ENCODE measurements at regions not wholly inside any gene's neighbourhood (a gene's known extent, or its start where the extent isn't known, plus 50 kb on each side); places are given as distances from the start of the nearest gene placed in this dataset.

- Histone ChIP-seq H3K4me2 (replicated peaks; ENCODE audit: extremely low read depth, low read length, poor library complexity, severe bottlenecking) (peak overlapping the region; percentile 42), H4K20me1 (ENCODE audit: insufficient read depth, low read length) (no peaks in the 10 kb centered on the region), H3K27ac (ENCODE audit: low read depth in 1 of 2, low read length in 2 of 2) (peak overlapping the region in 1 of 2 donors; percentile 26), H3K4me1 (ENCODE audit: control insufficient read depth in 1 of 2, insufficient read depth in 2 of 2, low read length in 2 of 2) (peaks cover 11 to 13% of the 10 kb centered on the region in 2 donors), H3K36me3 (replicated peaks in 1 of 2; ENCODE audit: control insufficient read depth in 1 of 2, insufficient read depth in 2 of 2, low read length in 2 of 2) (no peaks in the 10 kb centered on the region), H2AFZ (ENCODE audit: insufficient read depth, low read depth, low read length, poor library complexity, severe bottlenecking) (no peak overlapping the region), H3K79me2 (ENCODE audit: insufficient read depth, low read length) (no peaks in the 10 kb centered on the region), H3K9ac (ENCODE audit: insufficient read depth, low read length, poor library complexity, severe bottlenecking) (no peak overlapping the region), H3K4me3 (replicated peaks in 1 of 3; ENCODE audit: low read depth in 2 of 3, low read length in 3 of 3) (no peak overlapping the region), H3K9me3 (replicated peaks in 1 of 2; ENCODE audit: control insufficient read depth in 1 of 2, insufficient read depth in 1 of 2, low read length in 2 of 2) (peaks cover 3 to 7% of the 10 kb centered on the region in 2 donors), H3K27me3 (ENCODE audit: control insufficient read depth in 2 of 2, insufficient read depth in 2 of 2, low read length in 2 of 2) (no peaks in the 10 kb centered on the region)
- Mint-ChIP-seq H3K4me3 (peak overlapping the region in 1 of 2 donors; percentile 27), H3K36me3 (no peaks in the 10 kb centered on the region), H3K4me1 (peaks cover 16% of the 10 kb centered on the region), H3K9me3 (peaks cover 3 to 7% (median 6%) of the 10 kb centered on the region in 7 donors), H3K27me3 (ENCODE audit: low read depth in 3 of 3) (no peaks in the 10 kb centered on the region), H3K27ac (peak overlapping the region in 6 of 7 donors; percentile 16 to 68 (median 42))
- 0% methylated on average over 2 of the region's 4 CpGs for WGBS (ENCODE audit: insufficient coverage)
- no peak for TF ChIP-seq CTCF (IDR thresholded peaks at IDR 0.05)
- intact Hi-C loops (cut with micrococcal nuclease) = no loop called here
- DNase-seq = peak; percentile 16 to 64 (median 22)
Observed at GRCh38 chr1:218846181-218846580, 327.5 kb upstream of the LYPLAL1 start.

- Histone ChIP-seq H3K4me2 (replicated peaks; ENCODE audit: extremely low read depth, low read length, poor library complexity, severe bottlenecking) (no peak overlapping the region), H3K9me3 (replicated peaks in 1 of 2; ENCODE audit: control insufficient read depth in 1 of 2, insufficient read depth in 1 of 2, low read length in 2 of 2) (peaks cover 3 to 7% of the 10 kb centered on the region in 2 donors), H3K27me3 (ENCODE audit: control insufficient read depth in 2 of 2, insufficient read depth in 2 of 2, low read length in 2 of 2) (no peaks in the 10 kb centered on the region), H3K4me1 (ENCODE audit: control insufficient read depth in 1 of 2, insufficient read depth in 2 of 2, low read length in 2 of 2) (peaks cover 11 to 13% of the 10 kb centered on the region in 2 donors), H4K20me1 (ENCODE audit: insufficient read depth, low read length) (no peaks in the 10 kb centered on the region), H3K27ac (ENCODE audit: low read depth in 1 of 2, low read length in 2 of 2) (no peak overlapping the region), H3K36me3 (replicated peaks in 1 of 2; ENCODE audit: control insufficient read depth in 1 of 2, insufficient read depth in 2 of 2, low read length in 2 of 2) (no peaks in the 10 kb centered on the region), H3K4me3 (replicated peaks in 1 of 3; ENCODE audit: low read depth in 2 of 3, low read length in 3 of 3) (no peak overlapping the region), H3K79me2 (ENCODE audit: insufficient read depth, low read length) (no peaks in the 10 kb centered on the region), H3K9ac (ENCODE audit: insufficient read depth, low read length, poor library complexity, severe bottlenecking) (no peak overlapping the region), H2AFZ (ENCODE audit: insufficient read depth, low read depth, low read length, poor library complexity, severe bottlenecking) (no peak overlapping the region)
- peaks cover 0 to 3% (median 0%) of the 10 kb centered on the region in 3 donors for H3K27me3 Mint-ChIP-seq (ENCODE audit: low read depth in 3 of 3)
- WGBS (ENCODE audit: insufficient coverage) = no CpG with 5 or more reads among the region's 3 CpGs
- intact Hi-C loops (cut with micrococcal nuclease) = no loop called here
- H3K36me3 Mint-ChIP-seq = no peaks in the 10 kb centered on the region
- DNase-seq = no peak
- peaks cover 16% of the 10 kb centered on the region for H3K4me1 Mint-ChIP-seq
- TF ChIP-seq CTCF (IDR thresholded peaks at IDR 0.05) = no peak
- H3K4me3 Mint-ChIP-seq = no peak overlapping the region
- H3K27ac Mint-ChIP-seq = no peak overlapping the region
- peaks cover 3 to 7% (median 4%) of the 10 kb centered on the region in 7 donors for H3K9me3 Mint-ChIP-seq
Observed at GRCh38 chr1:218847089-218847768, 326.4 kb upstream of the LYPLAL1 start.
